CD8-positive, alpha-beta memory T cell (primary cell): ENCODE measurements at regions not wholly inside any gene's neighbourhood (a gene's known extent, or its start where the extent isn't known, plus 50 kb on each side); places are given as distances from the start of the nearest gene placed in this dataset.
"Not testable (repeated sequence)": the region's sequence is repeated elsewhere in the genome, so short reads cannot be mapped to it uniquely, and the experiment has no call there.

ENCODE experiments used
- CTCF ChIA-PET: fragments of 350-600 bp; sonication (Branson Sonifier 250); formaldehyde crosslinking; loops from one replicate; lab custom pipeline; 2021; ENCODE audit warnings: antibody characterized with exemption; lab: Charles Lee
- POLR2A ChIA-PET: fragments of 350-600 bp; sonication (Branson Sonifier 250); formaldehyde crosslinking; loops from one replicate; lab custom pipeline; 2021; ENCODE audit warnings: antibody characterized with exemption; lab: Charles Lee
- DNase-seq, 5 donors: peaks; one replicate each; pipeline versions ENCODE4 v3.0.0 to v3.0.0-alpha.2; 2020 to 2022; ENCODE audit warnings: mixed read lengths in 1 of 5
- H3K27ac ChIP-seq: one replicate; pipeline ENCODE4 v1.7.0; 2013; ENCODE audit warnings: low read depth, mild to moderate bottlenecking, low read length, moderate library complexity
- H3K27me3 ChIP-seq: 2 replicates; pipeline ENCODE4 v1.7.0; 2013; ENCODE audit warnings: low read length, mild to moderate bottlenecking; ENCODE audit not compliant: insufficient read depth, poor library complexity, severe bottlenecking
- H3K36me3 ChIP-seq: 2 replicates; pipeline ENCODE4 v1.7.0; 2013; ENCODE audit warnings: mild to moderate bottlenecking, low read length, moderate library complexity; ENCODE audit not compliant: insufficient read depth
- H3K4me1 ChIP-seq: 2 replicates; pipeline ENCODE4 v1.7.0; 2013; ENCODE audit warnings: mild to moderate bottlenecking, low read length, moderate library complexity; ENCODE audit not compliant: insufficient read depth
- H3K4me3 ChIP-seq: 2 replicates; pipeline ENCODE4 v1.7.0; 2013; ENCODE audit warnings: mild to moderate bottlenecking, low read length
- H3K9me3 ChIP-seq: 2 replicates; pipeline ENCODE4 v1.7.0; 2013; ENCODE audit warnings: mild to moderate bottlenecking, low read length
- H3K27ac Mint-ChIP-seq, 8 donors: one replicate each; pipeline ENCODE4 v1.8.0; 2020 to 2021; ENCODE audit warnings: mixed read lengths in 8 of 8, mild to moderate bottlenecking in 6 of 8, inconsistent platforms in 3 of 8, moderate library complexity in 3 of 8
- H3K27me3 Mint-ChIP-seq, 2 donors: one replicate each; pipeline ENCODE4 v1.8.0; 2020 to 2021; ENCODE audit warnings: mixed read lengths in 2 of 2, mild to moderate bottlenecking in 1 of 2, moderate library complexity in 1 of 2
- H3K36me3 Mint-ChIP-seq, 3 donors: one replicate each; pipeline ENCODE4 v1.8.0; 2020 to 2021; ENCODE audit warnings: mixed read lengths in 3 of 3, inconsistent platforms in 1 of 3, mild to moderate bottlenecking in 1 of 3
- H3K4me1 Mint-ChIP-seq, 3 donors: one replicate each; pipeline ENCODE4 v1.8.0; 2020 to 2021; ENCODE audit warnings: mixed read lengths in 3 of 3, inconsistent platforms in 1 of 3, mild to moderate bottlenecking in 1 of 3
- H3K4me3 Mint-ChIP-seq, 7 donors: one replicate each; pipeline ENCODE4 v1.8.0; 2020 to 2021; ENCODE audit warnings: mixed read lengths in 7 of 7, mild to moderate bottlenecking in 6 of 7, moderate library complexity in 4 of 7, inconsistent platforms in 2 of 7
- H3K9me3 Mint-ChIP-seq, 5 donors: one replicate each; pipeline ENCODE4 v1.8.0; 2020 to 2022; ENCODE audit warnings: mixed read lengths in 5 of 5, mild to moderate bottlenecking in 3 of 5, moderate library complexity in 2 of 5, inconsistent platforms in 1 of 5

- H3K27me3 Mint-ChIP-seq, H3K36me3 ChIP-seq, H3K4me1 Mint-ChIP-seq, H3K4me3 ChIP-seq, H3K4me1 ChIP-seq, POLR2A ChIA-PET, H3K9me3 ChIP-seq, H3K27ac Mint-ChIP-seq, H3K27me3 ChIP-seq, H3K27ac ChIP-seq, H3K4me3 Mint-ChIP-seq, H3K36me3 Mint-ChIP-seq, CTCF ChIA-PET, H3K9me3 Mint-ChIP-seq, DNase-seq: not testable (repeated sequence)
Observed at GRCh38 chr9:724461-724860, 117.0 kb upstream of the DMRT1 start.

GRCh38 chr9:726005-726404 is 115.5 kb upstream of the DMRT1 start:
- H3K36me3 ChIP-seq = no peaks in the 10 kb centered on the region
- POLR2A ChIA-PET = no interaction called here
- H3K4me1 Mint-ChIP-seq = no peaks in the 10 kb centered on the region

GRCh38 chr9:727767-728166 is 113.7 kb upstream of the DMRT1 start:
- no peaks in the 10 kb centered on the region for H3K36me3 ChIP-seq
- H3K27me3 ChIP-seq = no peaks in the 10 kb centered on the region
- peaks cover 0 to 3% (median 2%) of the 10 kb centered on the region in 3 donors for H3K36me3 Mint-ChIP-seq
- ChIA-PET CTCF (no interaction called here), POLR2A (no interaction called here)
- DNase-seq = no peak
- H3K4me1 Mint-ChIP-seq = no peaks in the 10 kb centered on the region
- no peaks in the 10 kb centered on the region for H3K9me3 ChIP-seq
- H3K9me3 Mint-ChIP-seq = no peaks in the 10 kb centered on the region
- H3K27ac Mint-ChIP-seq = no peak overlapping the region
- no peak overlapping the region for H3K4me3 Mint-ChIP-seq
- no peaks in the 10 kb centered on the region for H3K4me1 ChIP-seq
- no peak overlapping the region for H3K4me3 ChIP-seq
- H3K27ac ChIP-seq = no peak overlapping the region
- no peaks in the 10 kb centered on the region for H3K27me3 Mint-ChIP-seq

More at GRCh38 chr9:726005-726404, 115.5 kb upstream of the DMRT1 start:
- CTCF ChIA-PET = no interaction called here
- Mint-ChIP-seq H3K27me3 (peaks cover 0 to 4% of the 10 kb centered on the region in 2 donors), H3K27ac (no peak overlapping the region), H3K36me3 (peaks cover 0 to 3% (median 0%) of the 10 kb centered on the region in 3 donors), H3K4me3 (no peak overlapping the region), H3K9me3 (no peaks in the 10 kb centered on the region)
- Histone ChIP-seq H3K4me1 (no peaks in the 10 kb centered on the region), H3K27me3 (no peaks in the 10 kb centered on the region), H3K4me3 (no peak overlapping the region), H3K27ac (no peak overlapping the region), H3K9me3 (no peaks in the 10 kb centered on the region)
- DNase-seq = no peak

GRCh38 chr9:728535-728934 is 113.0 kb upstream of the DMRT1 start:
- H3K4me1 ChIP-seq = no peaks in the 10 kb centered on the region
- ChIA-PET POLR2A (no interaction called here), CTCF (no interaction called here)
- no peaks in the 10 kb centered on the region for H3K27me3 ChIP-seq
- H3K27ac Mint-ChIP-seq = no peak overlapping the region
- DNase-seq = no peak
- H3K4me3 ChIP-seq = no peak overlapping the region
- no peak overlapping the region for H3K27ac ChIP-seq
- no peaks in the 10 kb centered on the region for H3K9me3 Mint-ChIP-seq
- no peaks in the 10 kb centered on the region for H3K9me3 ChIP-seq
- H3K27me3 Mint-ChIP-seq = no peaks in the 10 kb centered on the region
- H3K4me3 Mint-ChIP-seq = no peak overlapping the region
- H3K36me3 Mint-ChIP-seq = peaks cover 0 to 3% (median 2%) of the 10 kb centered on the region in 3 donors
- no peaks in the 10 kb centered on the region for H3K36me3 ChIP-seq
- H3K4me1 Mint-ChIP-seq = no peaks in the 10 kb centered on the region

- Histone ChIP-seq H3K27ac (no peak overlapping the region), H3K9me3 (no peaks in the 10 kb centered on the region), H3K4me1 (no peaks in the 10 kb centered on the region), H3K4me3 (no peak overlapping the region), H3K36me3 (no peaks in the 10 kb centered on the region), H3K27me3 (no peaks in the 10 kb centered on the region)
- Mint-ChIP-seq H3K27ac (no peak overlapping the region), H3K9me3 (no peaks in the 10 kb centered on the region), H3K36me3 (peaks cover 0 to 4% (median 3%) of the 10 kb centered on the region in 3 donors), H3K4me3 (no peak overlapping the region), H3K27me3 (no peaks in the 10 kb centered on the region), H3K4me1 (no peaks in the 10 kb centered on the region)
- POLR2A ChIA-PET = no interaction called here
- no peak for DNase-seq
- CTCF ChIA-PET = no interaction called here
Observed at GRCh38 chr9:731474-731873, 110.0 kb upstream of the DMRT1 start.

GRCh38 chr9:734831-735511 is 106.5 kb upstream of the DMRT1 start:
- H3K9me3 Mint-ChIP-seq = no peaks in the 10 kb centered on the region
- Histone ChIP-seq H3K36me3 (no peaks in the 10 kb centered on the region), H3K27ac (no peak overlapping the region), H3K27me3 (no peaks in the 10 kb centered on the region), H3K9me3 (no peaks in the 10 kb centered on the region), H3K4me3 (no peak overlapping the region), H3K4me1 (no peaks in the 10 kb centered on the region)
- CTCF ChIA-PET = no interaction called here
- H3K4me1 Mint-ChIP-seq = no peaks in the 10 kb centered on the region
- POLR2A ChIA-PET = no interaction called here
- H3K36me3 Mint-ChIP-seq = peaks cover 0 to 5% (median 0%) of the 10 kb centered on the region in 3 donors
- H3K27ac Mint-ChIP-seq = no peak overlapping the region
- no peaks in the 10 kb centered on the region for H3K27me3 Mint-ChIP-seq
- no peak overlapping the region for H3K4me3 Mint-ChIP-seq
- DNase-seq = no peak

GRCh38 chr9:737400-738120 is 103.9 kb upstream of the DMRT1 start:
- no peak overlapping the region for H3K27ac ChIP-seq
- H3K4me3 Mint-ChIP-seq = no peak overlapping the region
- ChIA-PET CTCF (no interaction called here), POLR2A (no interaction called here)
- no peak for DNase-seq
- peaks cover 0 to 18% (median 0%) of the 10 kb centered on the region in 3 donors for H3K36me3 Mint-ChIP-seq
- no peaks in the 10 kb centered on the region for H3K9me3 ChIP-seq
- H3K27me3 Mint-ChIP-seq = no peaks in the 10 kb centered on the region
- no peaks in the 10 kb centered on the region for H3K9me3 Mint-ChIP-seq
- no peaks in the 10 kb centered on the region for H3K4me1 Mint-ChIP-seq
- no peaks in the 10 kb centered on the region for H3K27me3 ChIP-seq
- no peaks in the 10 kb centered on the region for H3K4me1 ChIP-seq
- H3K36me3 ChIP-seq = no peaks in the 10 kb centered on the region
- no peak overlapping the region for H3K4me3 ChIP-seq
- H3K27ac Mint-ChIP-seq = no peak overlapping the region

GRCh38 chr9:738209-738915 is 103.1 kb upstream of the DMRT1 start:
- H3K27ac ChIP-seq = no peak overlapping the region
- no peaks in the 10 kb centered on the region for H3K9me3 ChIP-seq
- no peaks in the 10 kb centered on the region for H3K27me3 Mint-ChIP-seq
- peaks cover 0 to 21% (median 0%) of the 10 kb centered on the region in 3 donors for H3K36me3 Mint-ChIP-seq
- ChIA-PET CTCF (no interaction called here), POLR2A (no interaction called here)
- no peak overlapping the region for H3K27ac Mint-ChIP-seq
- H3K4me1 ChIP-seq = no peaks in the 10 kb centered on the region
- no peaks in the 10 kb centered on the region for H3K4me1 Mint-ChIP-seq
- no peaks in the 10 kb centered on the region for H3K27me3 ChIP-seq
- no peak for DNase-seq
- H3K36me3 ChIP-seq = no peaks in the 10 kb centered on the region
- no peaks in the 10 kb centered on the region for H3K9me3 Mint-ChIP-seq
- no peak overlapping the region for H3K4me3 Mint-ChIP-seq
- H3K4me3 ChIP-seq = no peak overlapping the region
